Mammary epithelial cell (primary cell): ENCODE measurements at regions not wholly inside any gene's neighbourhood (a gene's known extent, or its start where the extent isn't known, plus 50 kb on each side); places are given as distances from the start of the nearest gene placed in this dataset.
"Not testable (repeated sequence)": the region's sequence is repeated elsewhere in the genome, so short reads cannot be mapped to it uniquely, and the experiment has no call there.

Experiments
- CTCF ChIP-seq, 2 donors: IDR thresholded peaks in 1 of 2; conservative IDR thresholded peaks in 1 of 2; 2 replicates each; pipeline ENCODE4 v1.5.1; 2011 to 2012; ENCODE audit warnings: inconsistent platforms in 2 of 2, low read length in 2 of 2, mild to moderate bottlenecking in 2 of 2, control low read depth in 1 of 2, low read depth in 1 of 2; ENCODE audit not compliant: insufficient read depth in 1 of 2; ENCODE audit errors: extremely low read depth in 1 of 2
- EZH2 ChIP-seq: IDR thresholded peaks from 2 replicates; pipeline ENCODE4 v1.6.1; 2012; ENCODE audit warnings: low read length, inconsistent platforms, borderline replicate concordance

- not testable (repeated sequence) for TF ChIP-seq CTCF (conservative IDR thresholded peaks at IDR 0.05 in 1 of 2, IDR thresholded peaks at IDR 0.05 in 1 of 2; ENCODE audit: extremely low read depth in 1 of 2, insufficient read depth in 1 of 2, low read depth in 1 of 2, low read length in 2 of 2); EZH2
Measured at GRCh38 chr21:10392301-10392700, 129.1 kb upstream of the TPTE start.
